ENCODE measurements at regions not wholly inside any gene's neighbourhood (a gene's known extent, or its start where the extent isn't known, plus 50 kb on each side); places are given as distances from the start of the nearest gene placed in this dataset.

DNA sequence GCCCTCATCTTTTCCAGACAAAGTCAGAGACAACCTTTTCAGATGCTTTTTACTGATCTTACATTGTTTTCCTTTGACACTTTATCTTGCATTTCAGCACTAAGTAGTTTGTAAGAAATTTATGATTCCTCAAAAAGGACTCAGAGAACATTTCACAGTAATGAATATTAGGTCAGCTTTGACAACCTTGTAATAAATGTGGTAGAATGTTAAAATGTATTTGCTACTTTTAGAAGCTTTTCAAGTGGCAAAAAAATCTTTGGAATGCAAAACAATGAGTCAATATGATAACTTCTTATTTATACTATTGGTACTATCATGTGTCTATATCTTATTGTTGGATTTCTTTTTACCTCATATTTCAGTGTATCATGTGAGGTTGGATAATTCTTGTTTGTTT lies 146.2 kb upstream of the FAT4 start:
- TF ChIP-seq YY1 (IDR thresholded peaks at IDR 0.05; ENCODE audit: insufficient read depth, insufficient read length) (no peak), ZNF274 (IDR thresholded peaks at IDR 0.05; ENCODE audit: low read depth, low read length) (no peak), SUZ12 (IDR thresholded peaks at IDR 0.05; ENCODE audit: extremely low read depth, insufficient read depth, insufficient read length) (no peak)

All from NT2/D1 (cell line).